ENCODE measurements at regions not wholly inside any gene's neighbourhood (a gene's known extent, or its start where the extent isn't known, plus 50 kb on each side); places are given as distances from the start of the nearest gene placed in this dataset.

DNA sequence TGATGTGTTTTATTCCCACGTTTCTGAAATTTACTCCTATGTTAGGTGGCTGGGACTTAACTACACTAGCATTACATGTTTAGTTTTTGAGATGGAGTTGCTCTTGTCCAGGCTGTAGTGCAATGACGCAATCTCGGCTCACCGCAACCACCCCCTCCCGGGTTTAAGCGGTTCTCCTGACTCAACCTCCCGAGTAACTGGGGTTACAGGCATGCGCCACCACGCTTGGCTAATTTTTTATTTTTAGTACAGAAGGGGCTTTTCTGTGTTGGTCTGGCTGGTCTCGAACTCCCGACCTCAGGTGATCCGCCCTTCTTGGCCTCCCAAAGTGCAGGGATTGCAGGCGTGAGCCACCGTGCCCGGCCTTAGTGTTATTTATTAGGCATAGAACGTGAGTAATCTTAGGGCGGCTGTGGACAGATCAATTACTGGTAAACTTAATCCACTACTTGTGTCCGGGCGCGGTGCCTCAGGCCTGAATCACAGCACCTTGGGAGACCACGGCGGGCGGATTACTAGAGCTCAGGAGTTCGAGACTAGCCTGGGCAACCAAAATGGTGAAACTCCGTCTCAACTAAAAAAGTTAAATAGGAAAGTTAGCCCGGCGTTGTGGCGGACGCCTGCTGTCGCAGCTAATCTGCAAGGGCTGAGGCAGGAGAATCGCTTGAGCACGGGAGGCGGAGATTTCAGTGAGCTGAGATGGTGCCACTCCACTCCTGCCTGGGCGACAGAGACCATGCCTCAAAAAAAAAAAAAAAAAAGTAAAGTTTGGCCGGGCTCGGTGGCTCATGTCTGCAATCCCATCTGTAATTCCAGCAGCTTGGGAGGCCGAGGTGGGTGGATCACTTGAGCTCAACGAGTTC is 123.7 kb upstream of the BTN3A2 start:
- no peak for DNase-seq (ENCODE audit: low spot score)
- no peaks in the 10 kb centered on the region for H3K27me3 Mint-ChIP-seq (ENCODE audit: low read depth)
- no peaks in the 10 kb centered on the region for H3K4me1 Mint-ChIP-seq (ENCODE audit: low read depth)
- no peak overlapping the region for H3K4me3 Mint-ChIP-seq (ENCODE audit: unreplicated experiment)
- no peak overlapping the region for H3K27ac Mint-ChIP-seq (ENCODE audit: unreplicated experiment)
- H3K36me3 Mint-ChIP-seq (ENCODE audit: low read depth) = no peaks in the 10 kb centered on the region
- no peaks in the 10 kb centered on the region for H3K9me3 Mint-ChIP-seq (ENCODE audit: low read depth)
- TF ChIP-seq, protein P1, sequence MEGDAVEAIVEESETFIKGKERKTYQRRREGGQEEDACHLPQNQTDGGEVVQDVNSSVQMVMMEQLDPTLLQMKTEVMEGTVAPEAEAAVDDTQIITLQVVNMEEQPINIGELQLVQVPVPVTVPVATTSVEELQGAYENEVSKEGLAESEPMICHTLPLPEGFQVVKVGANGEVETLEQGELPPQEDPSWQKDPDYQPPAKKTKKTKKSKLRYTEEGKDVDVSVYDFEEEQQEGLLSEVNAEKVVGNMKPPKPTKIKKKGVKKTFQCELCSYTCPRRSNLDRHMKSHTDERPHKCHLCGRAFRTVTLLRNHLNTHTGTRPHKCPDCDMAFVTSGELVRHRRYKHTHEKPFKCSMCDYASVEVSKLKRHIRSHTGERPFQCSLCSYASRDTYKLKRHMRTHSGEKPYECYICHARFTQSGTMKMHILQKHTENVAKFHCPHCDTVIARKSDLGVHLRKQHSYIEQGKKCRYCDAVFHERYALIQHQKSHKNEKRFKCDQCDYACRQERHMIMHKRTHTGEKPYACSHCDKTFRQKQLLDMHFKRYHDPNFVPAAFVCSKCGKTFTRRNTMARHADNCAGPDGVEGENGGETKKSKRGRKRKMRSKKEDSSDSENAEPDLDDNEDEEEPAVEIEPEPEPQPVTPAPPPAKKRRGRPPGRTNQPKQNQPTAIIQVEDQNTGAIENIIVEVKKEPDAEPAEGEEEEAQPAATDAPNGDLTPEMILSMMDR (IDR thresholded peaks at IDR 0.05) = no peak

DNA sequence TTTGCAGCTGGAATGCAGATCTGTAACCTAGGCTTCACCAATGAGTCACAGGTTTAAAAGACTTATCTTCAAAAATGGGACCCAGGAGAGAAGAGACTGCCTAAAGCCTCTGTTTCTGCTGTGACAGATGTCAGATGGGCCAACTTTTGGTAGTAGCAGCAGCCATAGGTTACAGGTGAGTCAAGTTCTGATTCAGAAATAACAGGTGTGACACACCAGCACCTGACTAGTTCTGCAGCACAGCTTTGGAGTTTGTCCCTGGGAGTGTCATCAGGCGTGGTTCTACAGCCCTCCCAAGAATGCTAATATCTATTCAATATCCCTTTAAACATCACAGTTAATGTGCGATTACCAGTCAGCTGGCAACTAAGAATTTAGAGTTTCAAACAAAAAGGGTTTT is 121.9 kb upstream of the BTN3A2 start:
- Mint-ChIP-seq H3K9me3 (ENCODE audit: low read depth) (no peaks in the 10 kb centered on the region), H3K27ac (ENCODE audit: unreplicated experiment) (no peak overlapping the region), H3K36me3 (ENCODE audit: low read depth) (no peaks in the 10 kb centered on the region), H3K4me1 (ENCODE audit: low read depth) (no peaks in the 10 kb centered on the region), H3K27me3 (ENCODE audit: low read depth) (no peaks in the 10 kb centered on the region), H3K4me3 (ENCODE audit: unreplicated experiment) (no peak overlapping the region)
- no peak for DNase-seq (ENCODE audit: low spot score)
- TF ChIP-seq, protein P1 (IDR thresholded peaks at IDR 0.05) = no peak

DNA sequence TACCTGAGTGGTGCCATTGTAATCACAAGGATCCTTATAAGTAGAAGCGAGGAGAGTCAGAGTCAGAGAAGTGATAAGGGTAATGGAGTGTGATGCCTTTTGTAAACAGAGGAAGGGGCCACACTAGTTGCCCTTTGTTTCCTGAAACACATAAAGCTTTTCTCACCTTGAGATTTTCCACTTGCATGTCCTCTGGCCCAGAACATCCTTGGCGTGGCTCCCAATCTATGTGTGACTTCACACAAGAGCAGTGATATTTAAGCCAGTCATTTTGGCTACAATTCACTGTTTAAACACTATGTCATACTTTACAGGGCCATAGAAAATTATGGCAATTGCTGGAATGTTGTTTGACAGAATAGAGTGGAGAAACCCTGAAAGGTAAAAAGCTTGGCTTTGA is 121.2 kb upstream of the BTN3A2 start:
- H3K27ac Mint-ChIP-seq (ENCODE audit: unreplicated experiment) = no peak overlapping the region
- H3K4me1 Mint-ChIP-seq (ENCODE audit: low read depth) = no peaks in the 10 kb centered on the region

DNA sequence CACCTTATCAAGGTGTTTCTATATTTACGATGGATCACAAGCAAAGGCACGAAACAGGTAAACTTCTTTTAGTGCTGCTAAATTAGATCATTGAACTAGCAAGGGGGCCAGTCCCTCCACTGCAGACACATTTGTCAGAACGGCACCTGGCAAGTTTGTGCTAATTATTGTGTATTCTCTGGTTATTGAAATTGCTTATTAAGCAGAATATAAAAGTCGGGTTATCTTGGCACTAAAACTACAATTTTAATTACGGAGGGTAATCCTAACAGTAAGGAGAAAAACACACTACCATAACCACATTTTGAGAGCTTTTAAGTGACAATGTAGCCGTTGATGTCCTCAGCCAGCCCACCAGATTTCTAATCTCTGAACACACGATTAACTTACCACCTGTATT is 118.9 kb upstream of the BTN3A2 start:
- Mint-ChIP-seq H3K36me3 (ENCODE audit: low read depth) (no peaks in the 10 kb centered on the region), H3K9me3 (ENCODE audit: low read depth) (no peaks in the 10 kb centered on the region), H3K4me1 (ENCODE audit: low read depth) (peaks cover 7% of the 10 kb centered on the region), H3K4me3 (ENCODE audit: unreplicated experiment) (no peak overlapping the region), H3K27ac (ENCODE audit: unreplicated experiment) (no peak overlapping the region), H3K27me3 (ENCODE audit: low read depth) (no peaks in the 10 kb centered on the region)
- TF ChIP-seq, protein P1 (IDR thresholded peaks at IDR 0.05) = no peak
- no peak for DNase-seq (ENCODE audit: low spot score)

More for the DNA sequence above, 121.2 kb upstream of the BTN3A2 start:
- DNase-seq (ENCODE audit: low spot score) = no peak
- TF ChIP-seq, protein P1 (IDR thresholded peaks at IDR 0.05) = no peak
- H3K4me3 Mint-ChIP-seq (ENCODE audit: unreplicated experiment) = no peak overlapping the region
- no peaks in the 10 kb centered on the region for H3K36me3 Mint-ChIP-seq (ENCODE audit: low read depth)
- H3K9me3 Mint-ChIP-seq (ENCODE audit: low read depth) = no peaks in the 10 kb centered on the region
- H3K27me3 Mint-ChIP-seq (ENCODE audit: low read depth) = no peaks in the 10 kb centered on the region

DNA sequence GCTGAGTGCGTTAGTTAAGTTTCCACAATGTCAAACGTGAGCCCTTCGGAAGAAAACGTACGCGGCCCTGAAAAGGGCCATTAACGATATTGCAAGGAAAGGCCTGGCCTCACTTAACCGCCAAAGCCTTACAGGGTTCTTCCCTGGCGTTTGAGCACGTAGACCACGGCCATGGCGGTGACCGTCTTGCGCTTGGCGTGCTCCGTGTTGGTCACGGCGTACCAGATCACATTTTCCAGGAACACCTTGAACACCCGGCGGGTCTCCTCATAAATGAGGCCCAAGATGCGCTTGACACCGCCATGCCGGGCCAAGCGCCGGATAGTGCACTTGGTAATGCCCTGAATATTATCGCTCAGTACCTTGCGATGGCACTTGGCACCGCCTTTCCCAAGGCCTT is 118.4 kb upstream of the BTN3A2 start:
- TF ChIP-seq, protein P1 (IDR thresholded peaks at IDR 0.05) = no peak
- H3K4me3 Mint-ChIP-seq (ENCODE audit: unreplicated experiment) = no peak overlapping the region

More for the DNA sequence above, 118.4 kb upstream of the BTN3A2 start:
- Mint-ChIP-seq H3K9me3 (ENCODE audit: low read depth) (no peaks in the 10 kb centered on the region), H3K27ac (ENCODE audit: unreplicated experiment) (no peak overlapping the region), H3K27me3 (ENCODE audit: low read depth) (no peaks in the 10 kb centered on the region), H3K36me3 (ENCODE audit: low read depth) (no peaks in the 10 kb centered on the region), H3K4me1 (ENCODE audit: low read depth) (peaks cover 7% of the 10 kb centered on the region)
- DNase-seq (ENCODE audit: low spot score) = no peak
